Neural crest cell (in vitro differentiated cells): ENCODE measurements at regions not wholly inside any gene's neighbourhood (a gene's known extent, or its start where the extent isn't known, plus 50 kb on each side); places are given as distances from the start of the nearest gene placed in this dataset.

Experiments used
- DNase-seq: peaks from one replicate; pipeline ENCODE4 v3.0.0; 2021; ENCODE audit warnings: low read depth, mixed read lengths, low spot score
- H3K27ac Mint-ChIP-seq: one replicate; pipeline ENCODE4 v1.8.0; 2021; ENCODE audit warnings: mild to moderate bottlenecking, mixed read lengths; ENCODE audit not compliant: unreplicated experiment
- H3K27me3 Mint-ChIP-seq: 2 replicates; pipeline ENCODE4 v1.8.0; 2021; ENCODE audit warnings: low read depth, mild to moderate bottlenecking, mixed read lengths
- H3K36me3 Mint-ChIP-seq: 2 replicates; pipeline ENCODE4 v1.8.0; 2021; ENCODE audit warnings: low read depth, mild to moderate bottlenecking, mixed read lengths
- H3K4me1 Mint-ChIP-seq: 2 replicates; pipeline ENCODE4 v1.8.0; 2021; ENCODE audit warnings: mixed read lengths
- H3K4me3 Mint-ChIP-seq: one replicate; pipeline ENCODE4 v1.8.0; 2021; ENCODE audit warnings: mild to moderate bottlenecking, mixed read lengths
- H3K9me3 Mint-ChIP-seq: 2 replicates; pipeline ENCODE4 v1.8.0; 2021; ENCODE audit warnings: mixed read lengths
- CTCF ChIP-seq: fragments of 200-600 bp; sonication (generic); conservative IDR thresholded peaks from 2 replicates; pipeline ENCODE4 v1.5.0; 2021; ENCODE audit warnings: antibody characterized with exemption, mild to moderate bottlenecking

- no peak for DNase-seq
- H3K27ac Mint-ChIP-seq: no peak overlapping the region
- no peak for TF ChIP-seq CTCF
Measured at GRCh38 chr9:134560654-134561053, 80.9 kb upstream of the COL5A1 start.

GRCh38 chr9:134561427-134562145 is 80.0 kb upstream of the COL5A1 start:
- peaks cover 3% of the 10 kb centered on the region for H3K9me3 Mint-ChIP-seq
- no peak for DNase-seq
- TF ChIP-seq CTCF: no peak
- H3K36me3 Mint-ChIP-seq: no peaks in the 10 kb centered on the region
- H3K27ac Mint-ChIP-seq: no peak overlapping the region
- H3K27me3 Mint-ChIP-seq: no peaks in the 10 kb centered on the region
- no peak overlapping the region for H3K4me3 Mint-ChIP-seq
- H3K4me1 Mint-ChIP-seq: no peaks in the 10 kb centered on the region

More at GRCh38 chr9:134560654-134561053, 80.9 kb upstream of the COL5A1 start:
- H3K4me1 Mint-ChIP-seq: no peaks in the 10 kb centered on the region
- no peaks in the 10 kb centered on the region for H3K27me3 Mint-ChIP-seq
- H3K4me3 Mint-ChIP-seq: no peak overlapping the region
- peaks cover 3% of the 10 kb centered on the region for H3K9me3 Mint-ChIP-seq
- no peaks in the 10 kb centered on the region for H3K36me3 Mint-ChIP-seq

GRCh38 chr9:134562146-134562849 is 79.3 kb upstream of the COL5A1 start:
- Mint-ChIP-seq H3K4me3 (no peak overlapping the region), H3K36me3 (no peaks in the 10 kb centered on the region), H3K9me3 (peaks cover 3% of the 10 kb centered on the region), H3K27me3 (no peaks in the 10 kb centered on the region), H3K4me1 (no peaks in the 10 kb centered on the region), H3K27ac (no peak overlapping the region)
- DNase-seq: no peak
- no peak for TF ChIP-seq CTCF

GRCh38 chr9:134563397-134563796 is 78.2 kb upstream of the COL5A1 start:
- no peaks in the 10 kb centered on the region for H3K36me3 Mint-ChIP-seq
- H3K27me3 Mint-ChIP-seq: no peaks in the 10 kb centered on the region

More at GRCh38 chr9:134563397-134563796, 78.2 kb upstream of the COL5A1 start:
- no peak for TF ChIP-seq CTCF
- no peak for DNase-seq
- peaks cover 3% of the 10 kb centered on the region for H3K9me3 Mint-ChIP-seq
- no peak overlapping the region for H3K27ac Mint-ChIP-seq
- no peaks in the 10 kb centered on the region for H3K4me1 Mint-ChIP-seq
- no peak overlapping the region for H3K4me3 Mint-ChIP-seq
